GM23338 (cell line): ENCODE measurements at regions not wholly inside any gene's neighbourhood (a gene's known extent, or its start where the extent isn't known, plus 50 kb on each side); places are given as distances from the start of the nearest gene placed in this dataset.

Experiments
- ATAC-seq: fragments of 200-7000 bp; cut with Tn5 transposase; 3 replicates; pipeline ENCODE4 v1.9.1; 2020
- DNase-seq: peaks from one replicate; pipeline ENCODE4 v3.0.0-alpha.2; 2015; ENCODE audit warnings: low spot score
- H2AFZ ChIP-seq: fragments of 200-600 bp; sonication (generic); 2 replicates; pipeline ENCODE4 v1.8.0; 2016; ENCODE audit warnings: antibody characterized with exemption, mild to moderate bottlenecking, moderate library complexity
- H3F3A ChIP-seq: fragments of 200-600 bp; sonication (generic); replicated peaks from 2 replicates; pipeline ENCODE4 v1.8.0; 2017; ENCODE audit warnings: antibody characterized with exemption, mixed run types, low read depth
- H3K27ac ChIP-seq: fragments of 200-600 bp; sonication (generic); 2 replicates; pipeline ENCODE4 v1.6.1; 2016; ENCODE audit warnings: low read depth
- H3K27me3 ChIP-seq: fragments of 200-600 bp; sonication (generic); 2 replicates; pipeline ENCODE4 v1.8.0; 2016; ENCODE audit warnings: mild to moderate bottlenecking, mixed run types, moderate library complexity; ENCODE audit not compliant: insufficient read depth
- H3K36me3 ChIP-seq: fragments of 200-600 bp; sonication (generic); 2 replicates; pipeline ENCODE4 v1.8.0; 2016; ENCODE audit warnings: mild to moderate bottlenecking; ENCODE audit not compliant: insufficient read depth
- H3K4me1 ChIP-seq: fragments of 200-600 bp; sonication (generic); 2 replicates; pipeline ENCODE4 v1.8.0; 2016; ENCODE audit warnings: mild to moderate bottlenecking, moderate library complexity; ENCODE audit not compliant: insufficient read depth
- H3K4me2 ChIP-seq: fragments of 200-600 bp; sonication (generic); 2 replicates; pipeline ENCODE4 v1.7.1; 2017; ENCODE audit warnings: mixed run types
- H3K4me3 ChIP-seq: fragments of 200-600 bp; sonication (generic); 2 replicates; pipeline ENCODE4 v1.6.1; 2016; ENCODE audit warnings: mixed run types
- H3K79me2 ChIP-seq: fragments of 200-600 bp; sonication (generic); replicated peaks from 2 replicates; pipeline ENCODE4 v1.8.0; 2017; ENCODE audit warnings: mild to moderate bottlenecking; ENCODE audit not compliant: insufficient read depth
- H3K9me2 ChIP-seq: fragments of 200-600 bp; sonication (generic); 2 replicates; pipeline ENCODE4 v1.8.0; 2017; ENCODE audit not compliant: insufficient read depth
- H4K20me1 ChIP-seq: fragments of 200-600 bp; sonication (generic); replicated peaks from 2 replicates; pipeline ENCODE4 v1.8.0; 2017; ENCODE audit warnings: mild to moderate bottlenecking; ENCODE audit not compliant: insufficient read depth
- H3K27ac Mint-ChIP-seq: 2 replicates; pipeline ENCODE4 v1.8.0; 2020; ENCODE audit warnings: inconsistent platforms, mild to moderate bottlenecking, moderate library complexity, mixed read lengths
- H3K27me3 Mint-ChIP-seq: 3 replicates; pipeline ENCODE4 v1.8.0; 2022; ENCODE audit warnings: low read depth, mild to moderate bottlenecking, moderate library complexity, mixed read lengths, inconsistent platforms; ENCODE audit not compliant: insufficient read depth, poor library complexity
- H3K36me3 Mint-ChIP-seq: 3 replicates; pipeline ENCODE4 v1.8.0; 2021; ENCODE audit warnings: low read depth, mild to moderate bottlenecking, inconsistent platforms, moderate library complexity, mixed read lengths
- H3K4me1 Mint-ChIP-seq: 3 replicates; pipeline ENCODE4 v1.8.0; 2020; ENCODE audit warnings: mild to moderate bottlenecking, inconsistent platforms, mixed read lengths
- H3K4me3 Mint-ChIP-seq: 3 replicates; pipeline ENCODE4 v1.8.0; 2021; ENCODE audit warnings: moderate library complexity, mild to moderate bottlenecking, inconsistent platforms, mixed read lengths
- H3K9me3 Mint-ChIP-seq: 3 replicates; pipeline ENCODE4 v1.8.0; 2020; ENCODE audit warnings: moderate library complexity, mild to moderate bottlenecking, inconsistent platforms, mixed read lengths
- CREB1 ChIP-seq: fragments of 250-450 bp; sonication (Bioruptor Pico); IDR thresholded peaks from 2 replicates; pipeline ENCODE4 v1.5.0; 2020; ENCODE audit warnings: low read depth, mild to moderate bottlenecking, moderate library complexity
- CTCF ChIP-seq, 2 experiments: fragments of 200-600 bp in 1 of 2; sonication (generic) in 1 of 2; conservative IDR thresholded peaks; 2 replicates each; pipeline versions ENCODE4 v1.5.1 to v1.6.1; 2016 to 2017; ENCODE audit warnings: antibody characterized with exemption in 2 of 2, low read depth in 2 of 2, mild to moderate bottlenecking in 2 of 2, moderate library complexity in 1 of 2
- NANOG ChIP-seq: IDR thresholded peaks from 2 replicates; pipeline ENCODE4 v1.6.1; 2016; ENCODE audit warnings: antibody characterized with exemption, borderline replicate concordance
- REST ChIP-seq: IDR thresholded peaks from one replicate; pipeline ENCODE4 v1.6.1; 2018; ENCODE audit warnings: antibody characterized with exemption; ENCODE audit not compliant: unreplicated experiment
- STAT1 ChIP-seq: IDR thresholded peaks from one replicate; pipeline ENCODE4 v1.6.1; 2016; ENCODE audit warnings: antibody characterized with exemption; ENCODE audit not compliant: unreplicated experiment
- ZNF462 ChIP-seq: fragments of 250-450 bp; sonication (Bioruptor Pico); IDR thresholded peaks from 2 replicates; pipeline ENCODE4 v1.5.0; 2020; ENCODE audit warnings: mild to moderate bottlenecking, moderate library complexity

GRCh38 chr9:106532306-106533015, 330.5 kb upstream of the ZNF462 start:
- TF ChIP-seq CTCF (conservative IDR thresholded peaks at IDR 0.05; ENCODE audit: low read depth in 2 of 2) (peak in 1 of 2 experiments; percentile 47; a peak in 3 of 4 replicates), CREB1 (CRISPR knock-in tag) (no peak)
- no peaks in the 10 kb centered on the region for H4K20me1 ChIP-seq
- H3K9me3 Mint-ChIP-seq: no peaks in the 10 kb centered on the region
- peaks cover 10% of the 10 kb centered on the region; the same call in 1 of the 2 replicates for H3K4me1 ChIP-seq
- H3K27ac ChIP-seq: no peak overlapping the region
- H3K4me2 ChIP-seq: no peak overlapping the region
- H3K79me2 ChIP-seq: no peaks in the 10 kb centered on the region
- DNase-seq: peak; percentile 5
- H3K36me3 Mint-ChIP-seq: no peaks in the 10 kb centered on the region
- no peaks in the 10 kb centered on the region for H3F3A ChIP-seq
- 0 out of 2 replicates have a peak, but pooled peaks cover 3% of the 10 kb centered on the region for H3K9me2 ChIP-seq
- H3K4me3 ChIP-seq: no peak overlapping the region
- ATAC-seq: peak; percentile 51
- no peaks in the 10 kb centered on the region for H3K27me3 ChIP-seq
- peak overlapping the region; percentile 63; the same call in 1 of the 2 replicates for H2AFZ ChIP-seq
- H3K36me3 ChIP-seq: no peaks in the 10 kb centered on the region
- H3K27me3 Mint-ChIP-seq: peaks cover 5% of the 10 kb centered on the region
- 0 out of 2 replicates have a peak overlapping the region, but pooled peaks have one; percentile 53 for H3K27ac Mint-ChIP-seq
- H3K4me3 Mint-ChIP-seq: no peak overlapping the region
- peaks cover 6% of the 10 kb centered on the region; the same call in 2 of the 3 replicates for H3K4me1 Mint-ChIP-seq

GRCh38 chr9:106534800-106535199, 328.2 kb upstream of the ZNF462 start:
- DNase-seq: no peak
- 0 out of 2 replicates have a peak, but pooled peaks cover 3% of the 10 kb centered on the region for H3K9me2 ChIP-seq
- Mint-ChIP-seq H3K27ac (no peak overlapping the region), H3K9me3 (no peaks in the 10 kb centered on the region), H3K4me3 (no peak overlapping the region), H3K36me3 (no peaks in the 10 kb centered on the region), H3K27me3 (peaks cover 5% of the 10 kb centered on the region), H3K4me1 (peaks cover 6% of the 10 kb centered on the region; the same call in 2 of the 3 replicates)
- H3K79me2 ChIP-seq: no peaks in the 10 kb centered on the region
- no peaks in the 10 kb centered on the region for H3K36me3 ChIP-seq
- ATAC-seq: no peak
- no peak overlapping the region for H3K4me2 ChIP-seq
- H4K20me1 ChIP-seq: no peaks in the 10 kb centered on the region
- peaks cover 10% of the 10 kb centered on the region; the same call in 1 of the 2 replicates for H3K4me1 ChIP-seq
- H3K27me3 ChIP-seq: no peaks in the 10 kb centered on the region
- peak overlapping the region; percentile 77; the same call in 1 of the 2 replicates for H2AFZ ChIP-seq
- no peak overlapping the region for H3K27ac ChIP-seq
- no peaks in the 10 kb centered on the region for H3F3A ChIP-seq
- H3K4me3 ChIP-seq: no peak overlapping the region
- TF ChIP-seq NANOG (no peak), STAT1 (no peak), CREB1 (CRISPR knock-in tag) (no peak), ZNF462 (CRISPR knock-in tag) (no peak), REST (no peak)
